H9 (cell line): ENCODE measurements at regions not wholly inside any gene's neighbourhood (a gene's known extent, or its start where the extent isn't known, plus 50 kb on each side); places are given as distances from the start of the nearest gene placed in this dataset.

ENCODE experiments used
- DNase-seq: peaks from one replicate; pipeline ENCODE4 v3.0.0-alpha.2; 2017
- H2AFZ ChIP-seq: one replicate; pipeline ENCODE4 v1.6.1; 2013; ENCODE audit warnings: mild to moderate bottlenecking, low read length, control low read depth, moderate library complexity
- H2AK5ac ChIP-seq: 2 replicates; pipeline ENCODE4 v1.6.1; 2013; ENCODE audit warnings: low read length, control low read depth, mixed read lengths; ENCODE audit not compliant: insufficient read length
- H2BK120ac ChIP-seq: one replicate; pipeline ENCODE4 v1.6.1; 2013; ENCODE audit warnings: low read depth, mild to moderate bottlenecking, low read length, control low read depth, inconsistent platforms; ENCODE audit not compliant: poor library complexity, severe bottlenecking
- H2BK12ac ChIP-seq: 2 replicates; pipeline ENCODE4 v1.6.1; 2013; ENCODE audit warnings: low read length, control low read depth, mixed read lengths, low read depth; ENCODE audit not compliant: insufficient read length
- H2BK15ac ChIP-seq: 2 replicates; pipeline ENCODE4 v1.6.1; 2013; ENCODE audit warnings: low read depth, low read length, control low read depth
- H2BK20ac ChIP-seq: one replicate; pipeline ENCODE4 v1.6.1; 2013; ENCODE audit warnings: low read depth, mild to moderate bottlenecking, low read length, control low read depth, inconsistent platforms; ENCODE audit not compliant: poor library complexity, severe bottlenecking
- H2BK5ac ChIP-seq: 2 replicates; pipeline ENCODE4 v1.6.1; 2013; ENCODE audit warnings: low read length, control low read depth, mixed read lengths; ENCODE audit not compliant: insufficient read length
- H3K14ac ChIP-seq: 2 replicates; pipeline ENCODE4 v1.6.1; 2013; ENCODE audit warnings: low read length, control low read depth; ENCODE audit not compliant: insufficient read depth
- H3K18ac ChIP-seq: 2 replicates; pipeline ENCODE4 v1.6.1; 2013; ENCODE audit warnings: low read depth, mild to moderate bottlenecking, mixed read lengths, low read length, control low read depth; ENCODE audit not compliant: insufficient read length
- H3K23ac ChIP-seq: 2 replicates; pipeline ENCODE4 v1.6.1; 2013; ENCODE audit warnings: low read length, control low read depth, mixed read lengths, low read depth; ENCODE audit not compliant: insufficient read length
- H3K23me2 ChIP-seq: 2 replicates; pipeline ENCODE4 v1.6.1; 2013; ENCODE audit warnings: low read depth, mild to moderate bottlenecking, mixed read lengths, low read length, control low read depth; ENCODE audit not compliant: insufficient read length, poor library complexity, severe bottlenecking
- H3K27ac ChIP-seq: 2 replicates; pipeline ENCODE4 v1.5.1; 2013; ENCODE audit warnings: low read length, control low read depth, mixed read lengths, low read depth; ENCODE audit not compliant: insufficient read length
- H3K27me3 ChIP-seq: 2 replicates; pipeline ENCODE4 v1.6.1; 2013; ENCODE audit warnings: low read length, control low read depth, inconsistent platforms; ENCODE audit not compliant: insufficient read depth
- H3K4ac ChIP-seq: 2 replicates; pipeline ENCODE4 v1.6.1; 2013; ENCODE audit warnings: low read depth, mild to moderate bottlenecking, control low read depth, inconsistent platforms, low read length, moderate library complexity
- H3K4me1 ChIP-seq: 2 replicates; pipeline ENCODE4 v1.6.1; 2013; ENCODE audit warnings: low read length, control low read depth, inconsistent platforms; ENCODE audit not compliant: insufficient read depth
- H3K4me2 ChIP-seq: 2 replicates; pipeline ENCODE4 v1.6.1; 2013; ENCODE audit warnings: low read length, control low read depth, mixed read lengths; ENCODE audit not compliant: insufficient read length, insufficient read depth
- H3K56ac ChIP-seq: 2 replicates; pipeline ENCODE4 v1.6.1; 2013; ENCODE audit warnings: low read depth, mild to moderate bottlenecking, mixed read lengths, low read length, control low read depth; ENCODE audit not compliant: insufficient read length
- H3K79me1 ChIP-seq: 2 replicates; pipeline ENCODE4 v1.6.1; 2013; ENCODE audit warnings: low read depth, mild to moderate bottlenecking, moderate library complexity, low read length, control low read depth, inconsistent platforms; ENCODE audit not compliant: insufficient read depth, poor library complexity, severe bottlenecking
- H3K79me2 ChIP-seq: 2 replicates; pipeline ENCODE4 v1.6.1; 2013; ENCODE audit warnings: low read length, control low read depth, inconsistent platforms; ENCODE audit not compliant: insufficient read depth
- H3K9ac ChIP-seq: 2 replicates; pipeline ENCODE4 v1.6.1; 2013; ENCODE audit warnings: low read length, control low read depth, mixed read lengths; ENCODE audit not compliant: insufficient read length; ENCODE audit errors: extremely low read depth
- H3K9me3 ChIP-seq: one replicate; pipeline ENCODE4 v1.6.1; 2013; ENCODE audit warnings: low read depth, low read length, inconsistent platforms; ENCODE audit not compliant: control insufficient read depth
- H3T11ph ChIP-seq: one replicate; pipeline ENCODE4 v1.6.1; 2013; ENCODE audit warnings: mild to moderate bottlenecking, low read length, control low read depth, inconsistent platforms
- H4K20me1 ChIP-seq: one replicate; pipeline ENCODE4 v1.6.1; 2013; ENCODE audit not compliant: control insufficient read depth, insufficient read length, insufficient read depth
- H4K5ac ChIP-seq: 2 replicates; pipeline ENCODE4 v1.6.1; 2013; ENCODE audit warnings: low read depth, mild to moderate bottlenecking, mixed read lengths, low read length, control low read depth; ENCODE audit not compliant: insufficient read length
- H4K8ac ChIP-seq: replicated peaks from 2 replicates; pipeline ENCODE4 v1.6.1; 2013; ENCODE audit warnings: low read length, control low read depth, mixed read lengths, low read depth; ENCODE audit not compliant: insufficient read length
- H4K91ac ChIP-seq: 2 replicates; pipeline ENCODE4 v1.6.1; 2013; ENCODE audit warnings: low read depth, mild to moderate bottlenecking, moderate library complexity, mixed read lengths, low read length, control low read depth; ENCODE audit not compliant: insufficient read length
- H3K27ac Mint-ChIP-seq, 3 experiments: 2 replicates in 2 of 3; 3 replicates in 1 of 3; pipeline ENCODE4 v1.8.0; 2020 to 2021; ENCODE audit warnings: mixed read lengths in 3 of 3, mild to moderate bottlenecking in 1 of 3, moderate library complexity in 1 of 3
- H3K27me3 Mint-ChIP-seq: 2 replicates; pipeline ENCODE4 v1.8.0; 2021; ENCODE audit warnings: low read depth, mild to moderate bottlenecking, moderate library complexity, mixed read lengths
- H3K36me3 Mint-ChIP-seq, 3 experiments: 2 replicates in 2 of 3; 3 replicates in 1 of 3; pipeline ENCODE4 v1.8.0; 2020 to 2021; ENCODE audit warnings: low read depth in 3 of 3, mixed read lengths in 3 of 3; ENCODE audit not compliant: insufficient read depth in 1 of 3
- H3K4me1 Mint-ChIP-seq, 2 experiments: 2 replicates each; pipeline ENCODE4 v1.8.0; 2020; ENCODE audit warnings: mixed read lengths in 2 of 2
- H3K4me3 Mint-ChIP-seq, 2 experiments: 2 replicates in 1 of 2; 3 replicates in 1 of 2; pipeline ENCODE4 v1.8.0; 2020 to 2021; ENCODE audit warnings: mild to moderate bottlenecking in 2 of 2, mixed read lengths in 2 of 2, moderate library complexity in 1 of 2
- H3K9me3 Mint-ChIP-seq, 2 experiments: 2 replicates in 1 of 2; 3 replicates in 1 of 2; pipeline ENCODE4 v1.8.0; 2020; ENCODE audit warnings: mild to moderate bottlenecking in 2 of 2, mixed read lengths in 2 of 2, moderate library complexity in 1 of 2
- WGBS: extraction: QIAGEN DNeasy Blood & Tissue Kit; methylation state at CpG from one replicate; pipeline ENCODE4 v1.1.7; 2013; ENCODE audit warnings: missing lambda C conversion rate, low lambda C conversion rate, mixed read lengths; ENCODE audit not compliant: insufficient read length; ENCODE audit errors: extremely low coverage; 5-methylcytosine and 5-hydroxymethylcytosine counted together
- TF ChIP-seq, protein P1 (sequence below): fragments of 200-600 bp; sonication (generic); conservative IDR thresholded peaks from 3 replicates; pipeline ENCODE4 v1.8.0; 2021; ENCODE audit warnings: antibody characterized with exemption, mild to moderate bottlenecking

DNA sequence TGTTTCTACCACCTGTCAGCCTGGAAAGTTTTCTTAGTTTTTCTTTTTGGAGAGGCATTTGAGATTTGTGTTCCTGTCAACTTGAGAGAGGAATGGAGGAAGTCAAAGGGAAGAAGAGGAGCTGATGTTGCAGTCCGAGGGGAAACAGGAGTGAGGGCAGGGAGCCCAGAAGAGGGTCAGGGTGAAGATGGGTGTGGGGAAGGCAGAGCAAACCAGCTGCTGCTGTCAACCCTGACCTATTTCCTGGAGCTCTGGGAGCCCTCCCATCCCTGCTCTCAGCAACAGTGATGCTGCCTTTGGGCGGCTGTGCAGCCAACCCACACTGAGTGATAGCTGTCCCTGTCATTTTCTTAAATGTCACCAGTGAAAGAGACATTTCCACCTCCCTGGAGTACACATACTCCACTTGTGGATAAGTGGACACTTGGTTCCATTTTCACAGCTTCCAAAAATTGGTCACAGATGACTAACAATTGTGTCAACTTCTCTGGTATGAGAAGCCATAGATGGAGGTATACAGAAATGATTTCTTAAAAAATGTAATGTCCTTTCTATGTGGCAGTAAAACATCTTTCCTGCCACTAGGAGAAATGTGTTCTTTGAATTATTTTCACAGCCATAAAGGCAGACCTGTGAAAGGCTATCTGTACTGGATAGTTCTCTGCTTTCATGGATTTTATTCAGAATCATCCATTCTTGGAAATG is 556.3 kb upstream of the TBL1XR1 start:
- no peaks in the 10 kb centered on the region for H3K27me3 ChIP-seq
- H3K23me2 ChIP-seq, result no peaks in the 10 kb centered on the region
- no peak overlapping the region for H2BK20ac ChIP-seq
- no peak overlapping the region for H3K14ac ChIP-seq
- no peak overlapping the region for H4K91ac ChIP-seq
- H2AK5ac ChIP-seq, result no peak overlapping the region
- no peak overlapping the region for H2AFZ ChIP-seq
- no peak overlapping the region for H3K4me2 ChIP-seq
- no peak overlapping the region for H3K27ac ChIP-seq
- peaks cover 8% of the 10 kb centered on the region for H3K9me3 ChIP-seq
- H3K79me1 ChIP-seq, result no peaks in the 10 kb centered on the region
- H3K9ac ChIP-seq, result no peak overlapping the region
- WGBS, result no CpG with 5 or more reads among the region's 2 CpGs
- no peaks in the 10 kb centered on the region for H3K79me2 ChIP-seq
- Mint-ChIP-seq H3K27me3 (no peaks in the 10 kb centered on the region), H3K36me3 (peaks cover 10 to 22% (median 15%) of the 10 kb centered on the region in 3 experiments), H3K27ac (no peak overlapping the region), H3K9me3 (peaks cover 16 to 19% of the 10 kb centered on the region in 2 experiments), H3K4me3 (no peak overlapping the region), H3K4me1 (peaks cover 8 to 9% of the 10 kb centered on the region in 2 experiments)
- no peak overlapping the region for H2BK12ac ChIP-seq
- H2BK5ac ChIP-seq, result no peak overlapping the region
- H3K18ac ChIP-seq, result no peak overlapping the region
- H2BK15ac ChIP-seq, result no peak overlapping the region
- no peak overlapping the region for H4K8ac ChIP-seq
- H3K4me1 ChIP-seq, result no peaks in the 10 kb centered on the region
- no peak overlapping the region for H4K5ac ChIP-seq
- H3K56ac ChIP-seq, result no peak overlapping the region
- no peak overlapping the region for H2BK120ac ChIP-seq
- no peak overlapping the region for H3K4ac ChIP-seq
- TF ChIP-seq, protein P1, sequence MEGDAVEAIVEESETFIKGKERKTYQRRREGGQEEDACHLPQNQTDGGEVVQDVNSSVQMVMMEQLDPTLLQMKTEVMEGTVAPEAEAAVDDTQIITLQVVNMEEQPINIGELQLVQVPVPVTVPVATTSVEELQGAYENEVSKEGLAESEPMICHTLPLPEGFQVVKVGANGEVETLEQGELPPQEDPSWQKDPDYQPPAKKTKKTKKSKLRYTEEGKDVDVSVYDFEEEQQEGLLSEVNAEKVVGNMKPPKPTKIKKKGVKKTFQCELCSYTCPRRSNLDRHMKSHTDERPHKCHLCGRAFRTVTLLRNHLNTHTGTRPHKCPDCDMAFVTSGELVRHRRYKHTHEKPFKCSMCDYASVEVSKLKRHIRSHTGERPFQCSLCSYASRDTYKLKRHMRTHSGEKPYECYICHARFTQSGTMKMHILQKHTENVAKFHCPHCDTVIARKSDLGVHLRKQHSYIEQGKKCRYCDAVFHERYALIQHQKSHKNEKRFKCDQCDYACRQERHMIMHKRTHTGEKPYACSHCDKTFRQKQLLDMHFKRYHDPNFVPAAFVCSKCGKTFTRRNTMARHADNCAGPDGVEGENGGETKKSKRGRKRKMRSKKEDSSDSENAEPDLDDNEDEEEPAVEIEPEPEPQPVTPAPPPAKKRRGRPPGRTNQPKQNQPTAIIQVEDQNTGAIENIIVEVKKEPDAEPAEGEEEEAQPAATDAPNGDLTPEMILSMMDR, result no peak
- H3T11ph ChIP-seq, result no peak overlapping the region
- DNase-seq, result no peak
- H3K23ac ChIP-seq, result no peak overlapping the region
- H4K20me1 ChIP-seq, result no peaks in the 10 kb centered on the region
